Large intestine (tissue), 3 donors: ENCODE measurements at regions not wholly inside any gene's neighbourhood (a gene's known extent, or its start where the extent isn't known, plus 50 kb on each side); places are given as distances from the start of the nearest gene placed in this dataset.
"Not testable (repeated sequence)": the region's sequence is repeated elsewhere in the genome, so short reads cannot be mapped to it uniquely, and the experiment has no call there.

Experiments
- DNase-seq, 2 donors: peaks; one replicate each; pipeline versions ENCODE4 v3.0.0 to v3.0.0-alpha.2; 2013
- H3K27ac ChIP-seq: one replicate; pipeline ENCODE4 v1.5.1; 2013; ENCODE audit warnings: low read length
- H3K27me3 ChIP-seq: 2 replicates; pipeline ENCODE4 v1.6.1; 2013; ENCODE audit warnings: low read length; ENCODE audit not compliant: control insufficient read depth, insufficient read depth
- H3K36me3 ChIP-seq: 2 replicates; pipeline ENCODE4 v1.6.1; 2013; ENCODE audit warnings: low read length; ENCODE audit not compliant: control insufficient read depth, insufficient read depth
- H3K4me1 ChIP-seq: one replicate; pipeline ENCODE4 v1.6.1; 2013; ENCODE audit warnings: low read length; ENCODE audit not compliant: control insufficient read depth, insufficient read depth
- H3K4me3 ChIP-seq: one replicate; pipeline ENCODE4 v1.5.1; 2013; ENCODE audit warnings: low read length
- H3K9me3 ChIP-seq: one replicate; pipeline ENCODE4 v1.6.1; 2013; ENCODE audit warnings: mild to moderate bottlenecking, low read depth, low read length, moderate library complexity; ENCODE audit not compliant: control insufficient read depth
- WGBS: methylation state at CpG from one replicate; pipeline ENCODE4 v1.1.5; 2013; ENCODE audit warnings: low lambda C conversion rate; ENCODE audit not compliant: insufficient coverage; 5-methylcytosine and 5-hydroxymethylcytosine counted together

- no peaks in the 10 kb centered on the region for H3K9me3 ChIP-seq
- no CpG with 5 or more reads among the region's 1 CpG for WGBS
- H3K27me3 ChIP-seq, result no peaks in the 10 kb centered on the region
- H3K4me3 ChIP-seq, result no peak overlapping the region
- no peak for DNase-seq
- H3K36me3 ChIP-seq, result no peaks in the 10 kb centered on the region
- peaks cover 6% of the 10 kb centered on the region for H3K4me1 ChIP-seq
- H3K27ac ChIP-seq, result no peak overlapping the region
Measured at GRCh38 chr9:107778661-107779060, 289.1 kb upstream of the KLF4 start.

GRCh38 chr9:107774099-107774498 is 284.5 kb upstream of the KLF4 start:
- H3K4me3 ChIP-seq, DNase-seq, H3K27ac ChIP-seq, H3K9me3 ChIP-seq, H3K27me3 ChIP-seq, H3K36me3 ChIP-seq, H3K4me1 ChIP-seq: not testable (repeated sequence)
- no CpG with 5 or more reads among the region's 2 CpGs for WGBS

GRCh38 chr9:107772988-107773387 is 283.4 kb upstream of the KLF4 start:
- peaks cover 9% of the 10 kb centered on the region for H3K9me3 ChIP-seq
- H3K4me3 ChIP-seq, result no peak overlapping the region
- no peaks in the 10 kb centered on the region for H3K36me3 ChIP-seq
- H3K4me1 ChIP-seq, result no peaks in the 10 kb centered on the region
- no peak for DNase-seq
- H3K27ac ChIP-seq, result no peak overlapping the region
- no CpG with 5 or more reads among the region's 3 CpGs for WGBS
- no peaks in the 10 kb centered on the region for H3K27me3 ChIP-seq

GRCh38 chr9:107770716-107771115 is 281.1 kb upstream of the KLF4 start:
- peaks cover 9% of the 10 kb centered on the region for H3K9me3 ChIP-seq
- no peak for DNase-seq
- H3K27ac ChIP-seq, result no peak overlapping the region
- H3K27me3 ChIP-seq, result no peaks in the 10 kb centered on the region
- no peaks in the 10 kb centered on the region for H3K36me3 ChIP-seq
- no peak overlapping the region for H3K4me3 ChIP-seq
- no peaks in the 10 kb centered on the region for H3K4me1 ChIP-seq

GRCh38 chr9:107768224-107768623 is 278.7 kb upstream of the KLF4 start:
- no peak for DNase-seq
- WGBS, result no CpG with 5 or more reads among the region's 9 CpGs

GRCh38 chr9:107767711-107768110 is 278.1 kb upstream of the KLF4 start:
- Histone ChIP-seq H3K4me1 (no peaks in the 10 kb centered on the region), H3K36me3 (no peaks in the 10 kb centered on the region), H3K27ac (no peak overlapping the region), H3K4me3 (no peak overlapping the region), H3K9me3 (peaks cover 4% of the 10 kb centered on the region), H3K27me3 (no peaks in the 10 kb centered on the region)
- DNase-seq, result no peak
- WGBS, result 100% methylated on average over 2 of the region's 4 CpGs

More at GRCh38 chr9:107768224-107768623, 278.7 kb upstream of the KLF4 start:
- peaks cover 9% of the 10 kb centered on the region for H3K9me3 ChIP-seq
- H3K36me3 ChIP-seq, result no peaks in the 10 kb centered on the region
- no peaks in the 10 kb centered on the region for H3K4me1 ChIP-seq
- no peaks in the 10 kb centered on the region for H3K27me3 ChIP-seq
- H3K4me3 ChIP-seq, result no peak overlapping the region
- no peak overlapping the region for H3K27ac ChIP-seq

- H3K27ac ChIP-seq, H3K36me3 ChIP-seq, DNase-seq, H3K27me3 ChIP-seq, H3K4me1 ChIP-seq, H3K9me3 ChIP-seq, H3K4me3 ChIP-seq: not testable (repeated sequence)
- no CpG with 5 or more reads among the region's 2 CpGs for WGBS
Measured at GRCh38 chr9:107763469-107763868, 273.9 kb upstream of the KLF4 start.

GRCh38 chr9:107761307-107761706 is 271.7 kb upstream of the KLF4 start:
- peak in 1 of 2 donors; percentile 33 for DNase-seq
- Histone ChIP-seq H3K27me3 (no peaks in the 10 kb centered on the region), H3K4me1 (no peaks in the 10 kb centered on the region), H3K4me3 (no peak overlapping the region), H3K27ac (no peak overlapping the region), H3K9me3 (no peaks in the 10 kb centered on the region), H3K36me3 (no peaks in the 10 kb centered on the region)
- no CpG with 5 or more reads among the region's 2 CpGs for WGBS

- no peaks in the 10 kb centered on the region for H3K4me1 ChIP-seq
- H3K36me3 ChIP-seq, result no peaks in the 10 kb centered on the region
- H3K27ac ChIP-seq, result no peak overlapping the region
- no peaks in the 10 kb centered on the region for H3K9me3 ChIP-seq
- H3K4me3 ChIP-seq, result no peak overlapping the region
- DNase-seq, result no peak
- 100% methylated on average over 2 of the region's 12 CpGs for WGBS
- H3K27me3 ChIP-seq, result no peaks in the 10 kb centered on the region
Measured at GRCh38 chr9:107760469-107761242, 271.1 kb upstream of the KLF4 start.

GRCh38 chr9:107759823-107760166 is 270.2 kb upstream of the KLF4 start:
- no peak for DNase-seq
- no peaks in the 10 kb centered on the region for H3K27me3 ChIP-seq
- H3K36me3 ChIP-seq, result no peaks in the 10 kb centered on the region
- no peak overlapping the region for H3K4me3 ChIP-seq
- H3K4me1 ChIP-seq, result peaks cover 3% of the 10 kb centered on the region
- no peaks in the 10 kb centered on the region for H3K9me3 ChIP-seq
- H3K27ac ChIP-seq, result no peak overlapping the region
- WGBS, result no CpG with 5 or more reads among the region's 5 CpGs
